HFF-Myc (cell line): ENCODE measurements at regions not wholly inside any gene's neighbourhood (a gene's known extent, or its start where the extent isn't known, plus 50 kb on each side); places are given as distances from the start of the nearest gene placed in this dataset.
"Not testable (repeated sequence)": the region's sequence is repeated elsewhere in the genome, so short reads cannot be mapped to it uniquely, and the experiment has no call there.

ENCODE experiments used
- DNase-seq: peaks from one replicate; pipeline ENCODE4 v3.0.0-alpha.2; 2011; ENCODE audit warnings: low read depth; ENCODE audit errors: extremely low read depth
- H3K4me3 ChIP-seq: replicated peaks from 2 replicates; pipeline ENCODE4 v1.5.1; 2011; ENCODE audit warnings: low read depth, mild to moderate bottlenecking, control low read depth, low read length
- CTCF ChIP-seq: IDR thresholded peaks from 2 replicates; pipeline ENCODE4 v1.5.1; 2012; ENCODE audit warnings: mild to moderate bottlenecking, low read depth, low read length, control low read depth; ENCODE audit errors: missing control alignments

GRCh38 chr4:132097041-132097440, 1052.1 kb upstream of the PCDH10 start:
- DNase-seq, result no peak
- H3K4me3 ChIP-seq, result no peak overlapping the region
- no peak for TF ChIP-seq CTCF

GRCh38 chr4:132101526-132101925, 1047.6 kb upstream of the PCDH10 start:
- no peak for DNase-seq
- TF ChIP-seq CTCF, result no peak

GRCh38 chr4:132108784-132109183, 1040.3 kb upstream of the PCDH10 start:
- no peak for DNase-seq
- no peak overlapping the region for H3K4me3 ChIP-seq
- TF ChIP-seq CTCF, result no peak

More at GRCh38 chr4:132101526-132101925, 1047.6 kb upstream of the PCDH10 start:
- H3K4me3 ChIP-seq, result no peak overlapping the region

GRCh38 chr4:132114885-132115284, 1034.2 kb upstream of the PCDH10 start:
- no peak for DNase-seq

GRCh38 chr4:132122741-132123140, 1026.4 kb upstream of the PCDH10 start:
- DNase-seq, H3K4me3 ChIP-seq: not testable (repeated sequence)

More at GRCh38 chr4:132114885-132115284, 1034.2 kb upstream of the PCDH10 start:
- TF ChIP-seq CTCF, result no peak
- H3K4me3 ChIP-seq, result no peak overlapping the region

GRCh38 chr4:132123870-132124623, 1025.0 kb upstream of the PCDH10 start:
- no peak overlapping the region for H3K4me3 ChIP-seq
- no peak for TF ChIP-seq CTCF
- DNase-seq, result no peak

- DNase-seq, result no peak
- TF ChIP-seq CTCF, result no peak
- no peak overlapping the region for H3K4me3 ChIP-seq
Measured at GRCh38 chr4:132124624-132124974, 1024.5 kb upstream of the PCDH10 start.
